IgD-negative memory B cell (primary cell): ENCODE measurements at regions not wholly inside any gene's neighbourhood (a gene's known extent, or its start where the extent isn't known, plus 50 kb on each side); places are given as distances from the start of the nearest gene placed in this dataset.

Experiments used
- H3K27ac Mint-ChIP-seq, 3 donors: one replicate each; pipeline ENCODE4 v1.8.0; 2020 to 2022; ENCODE audit warnings: mild to moderate bottlenecking in 3 of 3, mixed read lengths in 3 of 3, moderate library complexity in 1 of 3
- H3K27me3 Mint-ChIP-seq: one replicate; pipeline ENCODE4 v1.8.0; 2021; ENCODE audit warnings: mixed read lengths
- H3K36me3 Mint-ChIP-seq: one replicate; pipeline ENCODE4 v1.8.0; 2020; ENCODE audit warnings: mild to moderate bottlenecking, mixed read lengths
- H3K4me1 Mint-ChIP-seq, 3 donors: one replicate each; pipeline ENCODE4 v1.8.0; 2020 to 2022; ENCODE audit warnings: mixed read lengths in 3 of 3, mild to moderate bottlenecking in 1 of 3
- H3K4me3 Mint-ChIP-seq, 4 donors: one replicate each; pipeline ENCODE4 v1.8.0; 2020 to 2022; ENCODE audit warnings: mild to moderate bottlenecking in 4 of 4, mixed read lengths in 4 of 4, moderate library complexity in 3 of 4
- H3K9me3 Mint-ChIP-seq, 3 donors: one replicate each; pipeline ENCODE4 v1.8.0; 2020 to 2021; ENCODE audit warnings: mixed read lengths in 3 of 3, mild to moderate bottlenecking in 1 of 3

- H3K4me1 Mint-ChIP-seq: no peaks in the 10 kb centered on the region
- no peak overlapping the region for H3K4me3 Mint-ChIP-seq
- H3K27me3 Mint-ChIP-seq: peaks cover 3% of the 10 kb centered on the region
- no peaks in the 10 kb centered on the region for H3K36me3 Mint-ChIP-seq
- H3K27ac Mint-ChIP-seq: no peak overlapping the region
- H3K9me3 Mint-ChIP-seq: no peaks in the 10 kb centered on the region
These were observed 51.8 kb upstream of the NPAS2 start for GRCh38 chr2:100767810-100768806.
